ENCODE measurements at regions not wholly inside any gene's neighbourhood (a gene's known extent, or its start where the extent isn't known, plus 50 kb on each side); places are given as distances from the start of the nearest gene placed in this dataset.

DNA sequence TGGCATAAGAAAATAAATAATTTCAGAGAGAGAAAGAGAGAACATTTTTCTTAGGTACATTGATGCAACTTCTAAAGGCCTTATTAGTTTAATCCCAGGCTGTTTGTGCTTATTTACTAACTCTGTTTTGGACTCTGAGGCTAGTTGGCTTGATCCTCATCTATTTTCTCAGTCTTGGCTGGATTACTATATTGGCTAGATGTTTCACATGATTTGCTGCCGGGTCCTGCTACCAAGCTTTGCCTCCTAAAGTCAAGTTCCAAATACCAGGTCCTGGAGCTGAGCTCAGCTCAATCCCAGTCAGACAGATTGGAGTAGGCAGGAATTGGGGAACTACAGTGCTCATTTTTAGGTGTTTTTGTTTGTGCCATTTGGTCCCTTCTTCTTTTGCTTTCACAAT lies 340.8 kb downstream of the BCAT1 start:
- no peak overlapping the region for H3K27ac ChIP-seq
- no peaks in the 10 kb centered on the region for H3K27me3 ChIP-seq
- H3K9me3 ChIP-seq (ENCODE audit: low read depth): peaks cover 11% of the 10 kb centered on the region
- Mint-ChIP-seq H3K4me1 (no peaks in the 10 kb centered on the region), H3K4me3 (no peak overlapping the region), H3K9me3 (peaks cover 23% of the 10 kb centered on the region), H3K27me3 (ENCODE audit: insufficient read depth, low read depth) (peaks cover 5% of the 10 kb centered on the region), H3K36me3 (peaks cover 5% of the 10 kb centered on the region), H3K27ac (no peak overlapping the region)
- H3K79me2 ChIP-seq (ENCODE audit: low read depth): no peaks in the 10 kb centered on the region
- H4K20me1 ChIP-seq (ENCODE audit: low read depth): no peaks in the 10 kb centered on the region
- H3K36me3 ChIP-seq: no peaks in the 10 kb centered on the region
- no peaks in the 10 kb centered on the region for H3K4me1 ChIP-seq
- DNase-seq (ENCODE audit: low spot score): no peak
- TF ChIP-seq EZH2 (IDR thresholded peaks at IDR 0.05): no peak
- TF ChIP-seq EZH2phosphoT487 (IDR thresholded peaks at IDR 0.05): no peak
- no peak overlapping the region for H3K4me3 ChIP-seq
- no peak overlapping the region for H3K9ac ChIP-seq
- H3K4me2 ChIP-seq: no peak overlapping the region
- H3F3A ChIP-seq (ENCODE audit: low read depth): no peaks in the 10 kb centered on the region
- no peak overlapping the region for H2AFZ ChIP-seq (replicated peaks)

GRCh38 chr12:24605916-24606315 lies 343.0 kb downstream of the BCAT1 start:
- Histone ChIP-seq H4K20me1 (ENCODE audit: low read depth) (no peaks in the 10 kb centered on the region), H3K4me1 (no peaks in the 10 kb centered on the region), H3K27ac (no peak overlapping the region), H3K27me3 (no peaks in the 10 kb centered on the region), H3K4me2 (no peak overlapping the region), H3K36me3 (no peaks in the 10 kb centered on the region), H3K79me2 (ENCODE audit: low read depth) (no peaks in the 10 kb centered on the region), H3F3A (ENCODE audit: low read depth) (no peaks in the 10 kb centered on the region), H3K9me3 (ENCODE audit: low read depth) (peaks cover 7% of the 10 kb centered on the region), H3K4me3 (no peak overlapping the region), H2AFZ (replicated peaks) (no peak overlapping the region), H3K9ac (no peak overlapping the region)
- no peak overlapping the region for H3K4me3 Mint-ChIP-seq
- H3K27me3 Mint-ChIP-seq (ENCODE audit: insufficient read depth, low read depth): peaks cover 5% of the 10 kb centered on the region
- DNase-seq (ENCODE audit: low spot score): no peak
- H3K4me1 Mint-ChIP-seq: no peaks in the 10 kb centered on the region
- no peak overlapping the region for H3K27ac Mint-ChIP-seq
- TF ChIP-seq EZH2 (IDR thresholded peaks at IDR 0.05) (no peak), EZH2phosphoT487 (IDR thresholded peaks at IDR 0.05) (no peak), CTCF (IDR thresholded peaks at IDR 0.05) (no peak)
- H3K36me3 Mint-ChIP-seq: peaks cover under 1% of the 10 kb centered on the region
- H3K9me3 Mint-ChIP-seq: peaks cover 13% of the 10 kb centered on the region

- DNase-seq (ENCODE audit: low spot score): no peak
- no peak overlapping the region for H3K4me2 ChIP-seq
- H3K4me3 Mint-ChIP-seq: no peak overlapping the region
- H3K79me2 ChIP-seq (ENCODE audit: low read depth): no peaks in the 10 kb centered on the region
- H3K36me3 Mint-ChIP-seq: peaks cover 2% of the 10 kb centered on the region
- H3K4me1 Mint-ChIP-seq: no peaks in the 10 kb centered on the region
- H3K27ac ChIP-seq: no peak overlapping the region
- no peak overlapping the region for H2AFZ ChIP-seq (replicated peaks)
- no peak overlapping the region for H3K4me3 ChIP-seq
- no peaks in the 10 kb centered on the region for H3K36me3 ChIP-seq
- no peak overlapping the region for H3K27ac Mint-ChIP-seq
- peaks cover 13% of the 10 kb centered on the region for H3K9me3 Mint-ChIP-seq
- peaks cover 3% of the 10 kb centered on the region for H3K9me3 ChIP-seq (ENCODE audit: low read depth)
- H3K9ac ChIP-seq: no peak overlapping the region
- peaks cover 5% of the 10 kb centered on the region for H3K27me3 Mint-ChIP-seq (ENCODE audit: insufficient read depth, low read depth)
- no peaks in the 10 kb centered on the region for H3K4me1 ChIP-seq
- no peaks in the 10 kb centered on the region for H3F3A ChIP-seq (ENCODE audit: low read depth)
- TF ChIP-seq EZH2 (IDR thresholded peaks at IDR 0.05): no peak
- no peak for TF ChIP-seq CTCF (IDR thresholded peaks at IDR 0.05)
- no peak for TF ChIP-seq EZH2phosphoT487 (IDR thresholded peaks at IDR 0.05)
- no peaks in the 10 kb centered on the region for H3K27me3 ChIP-seq
- H4K20me1 ChIP-seq (ENCODE audit: low read depth): no peaks in the 10 kb centered on the region
These were observed 343.4 kb downstream of the BCAT1 start for GRCh38 chr12:24605466-24605865.

DNA sequence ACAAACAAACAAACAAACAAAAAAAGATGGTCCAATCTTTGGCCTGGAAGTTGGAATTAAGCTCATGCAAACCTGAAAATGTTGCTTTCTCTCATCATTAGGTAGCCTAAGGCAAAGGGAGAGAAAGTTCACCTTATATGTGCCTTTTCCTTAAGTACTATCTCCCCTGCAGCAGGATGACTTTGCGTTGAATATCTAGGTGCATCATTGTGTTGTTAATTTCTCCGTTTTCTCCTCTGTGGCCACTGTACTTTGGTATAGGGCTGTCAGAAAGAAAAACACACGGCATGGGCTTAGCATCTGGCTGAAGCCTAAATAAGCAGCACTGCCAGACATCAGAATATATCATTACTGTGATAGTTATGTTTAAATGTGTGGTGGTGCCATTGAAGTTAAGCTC lies 345.5 kb downstream of the BCAT1 start:
- no peaks in the 10 kb centered on the region for H4K20me1 ChIP-seq (ENCODE audit: low read depth)
- Mint-ChIP-seq H3K4me3 (no peak overlapping the region), H3K27ac (no peak overlapping the region), H3K9me3 (peaks cover 6% of the 10 kb centered on the region), H3K36me3 (peaks cover 2% of the 10 kb centered on the region), H3K4me1 (no peaks in the 10 kb centered on the region), H3K27me3 (ENCODE audit: insufficient read depth, low read depth) (peaks cover 5% of the 10 kb centered on the region)
- no peaks in the 10 kb centered on the region for H3K27me3 ChIP-seq
- no peaks in the 10 kb centered on the region for H3F3A ChIP-seq (ENCODE audit: low read depth)
- H3K4me1 ChIP-seq: no peaks in the 10 kb centered on the region
- H3K36me3 ChIP-seq: no peaks in the 10 kb centered on the region
- H3K9ac ChIP-seq: no peak overlapping the region
- no peaks in the 10 kb centered on the region for H3K79me2 ChIP-seq (ENCODE audit: low read depth)
- TF ChIP-seq EZH2 (IDR thresholded peaks at IDR 0.05) (no peak), EZH2phosphoT487 (IDR thresholded peaks at IDR 0.05) (no peak), CTCF (IDR thresholded peaks at IDR 0.05) (no peak)
- DNase-seq (ENCODE audit: low spot score): no peak
- no peaks in the 10 kb centered on the region for H3K9me3 ChIP-seq (ENCODE audit: low read depth)
- H2AFZ ChIP-seq (replicated peaks): peak overlapping the region; percentile 85
- H3K27ac ChIP-seq: no peak overlapping the region
- no peak overlapping the region for H3K4me2 ChIP-seq
- no peak overlapping the region for H3K4me3 ChIP-seq

Measured in neural progenitor cell (in vitro differentiated cells).